Ascending aorta (tissue), 2 donors: ENCODE measurements at regions not wholly inside any gene's neighbourhood (a gene's known extent, or its start where the extent isn't known, plus 50 kb on each side); places are given as distances from the start of the nearest gene placed in this dataset.

Experiments
- DNase-seq, 2 donors: peaks; one replicate each; pipeline ENCODE4 v3.0.0-alpha.2; 2019; ENCODE audit warnings: low spot score in 2 of 2
- H3K27ac ChIP-seq, 2 donors: fragments of 200-600 bp; sonication (generic); one replicate each; pipeline ENCODE4 v1.5.1; 2016 to 2017; ENCODE audit warnings: mild to moderate bottlenecking in 1 of 2
- H3K27me3 ChIP-seq: fragments of 200-600 bp; sonication (generic); one replicate; pipeline ENCODE4 v1.5.1; 2017
- H3K36me3 ChIP-seq, 2 donors: fragments of 200-600 bp; sonication (generic); one replicate each; pipeline ENCODE4 v1.5.1; 2016
- H3K4me1 ChIP-seq, 2 donors: fragments of 200-600 bp; sonication (generic); one replicate each; pipeline ENCODE4 v1.5.1; 2016 to 2017; ENCODE audit warnings: mild to moderate bottlenecking in 1 of 2
- H3K4me3 ChIP-seq, 2 donors: fragments of 200-600 bp; sonication (generic); one replicate each; pipeline ENCODE4 v1.5.1; 2016 to 2017; ENCODE audit warnings: mild to moderate bottlenecking in 1 of 2
- H3K9me3 ChIP-seq, 2 donors: fragments of 200-600 bp; sonication (generic); one replicate each; pipeline ENCODE4 v1.5.1; 2016
- intact Hi-C: fragments of 100-400 bp; cut with DNase I; formaldehyde crosslinking; loops from one replicate; pipeline ENCODE4 v1.15.1; 2023
- TF ChIP-seq, protein P1 (sequence below), 3 experiments: fragments of 200-600 bp in 2 of 3; fragments of 450-650 bp in 1 of 3; sonication (generic) in 2 of 3; IDR thresholded peaks; one replicate each; pipeline ENCODE4 v1.5.1; 2016 to 2019; ENCODE audit warnings: antibody characterized with exemption in 3 of 3, mild to moderate bottlenecking in 1 of 3, moderate library complexity in 1 of 3

DNA sequence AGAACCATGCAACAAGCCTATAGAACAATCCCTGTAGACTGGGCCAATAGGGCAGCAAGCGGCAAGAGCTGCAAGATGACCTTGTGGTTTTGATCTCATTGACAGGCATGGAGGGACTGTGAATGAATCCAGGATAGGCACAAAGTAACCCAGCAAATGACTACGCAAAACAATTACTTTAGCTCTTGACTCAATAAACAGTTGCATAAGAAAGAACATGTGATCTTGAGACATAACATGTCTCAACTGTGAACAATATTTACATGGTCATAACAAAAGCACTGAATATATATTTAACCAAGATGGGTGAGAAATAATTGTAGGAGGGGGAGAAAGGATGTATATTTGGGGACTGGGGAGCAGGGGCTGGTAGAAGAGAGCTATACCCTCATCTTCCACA is 313.7 kb upstream of the CDH5 start:
- H3K4me3 ChIP-seq: no peak overlapping the region
- H3K4me1 ChIP-seq: no peaks in the 10 kb centered on the region
- H3K27ac ChIP-seq: no peak overlapping the region
- TF ChIP-seq, protein P1, sequence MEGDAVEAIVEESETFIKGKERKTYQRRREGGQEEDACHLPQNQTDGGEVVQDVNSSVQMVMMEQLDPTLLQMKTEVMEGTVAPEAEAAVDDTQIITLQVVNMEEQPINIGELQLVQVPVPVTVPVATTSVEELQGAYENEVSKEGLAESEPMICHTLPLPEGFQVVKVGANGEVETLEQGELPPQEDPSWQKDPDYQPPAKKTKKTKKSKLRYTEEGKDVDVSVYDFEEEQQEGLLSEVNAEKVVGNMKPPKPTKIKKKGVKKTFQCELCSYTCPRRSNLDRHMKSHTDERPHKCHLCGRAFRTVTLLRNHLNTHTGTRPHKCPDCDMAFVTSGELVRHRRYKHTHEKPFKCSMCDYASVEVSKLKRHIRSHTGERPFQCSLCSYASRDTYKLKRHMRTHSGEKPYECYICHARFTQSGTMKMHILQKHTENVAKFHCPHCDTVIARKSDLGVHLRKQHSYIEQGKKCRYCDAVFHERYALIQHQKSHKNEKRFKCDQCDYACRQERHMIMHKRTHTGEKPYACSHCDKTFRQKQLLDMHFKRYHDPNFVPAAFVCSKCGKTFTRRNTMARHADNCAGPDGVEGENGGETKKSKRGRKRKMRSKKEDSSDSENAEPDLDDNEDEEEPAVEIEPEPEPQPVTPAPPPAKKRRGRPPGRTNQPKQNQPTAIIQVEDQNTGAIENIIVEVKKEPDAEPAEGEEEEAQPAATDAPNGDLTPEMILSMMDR (IDR thresholded peaks at IDR 0.05): no peak
- DNase-seq: no peak
- no peaks in the 10 kb centered on the region for H3K36me3 ChIP-seq
- no peaks in the 10 kb centered on the region for H3K9me3 ChIP-seq
- intact Hi-C loops: no loop called here
- H3K27me3 ChIP-seq: no peaks in the 10 kb centered on the region

DNA sequence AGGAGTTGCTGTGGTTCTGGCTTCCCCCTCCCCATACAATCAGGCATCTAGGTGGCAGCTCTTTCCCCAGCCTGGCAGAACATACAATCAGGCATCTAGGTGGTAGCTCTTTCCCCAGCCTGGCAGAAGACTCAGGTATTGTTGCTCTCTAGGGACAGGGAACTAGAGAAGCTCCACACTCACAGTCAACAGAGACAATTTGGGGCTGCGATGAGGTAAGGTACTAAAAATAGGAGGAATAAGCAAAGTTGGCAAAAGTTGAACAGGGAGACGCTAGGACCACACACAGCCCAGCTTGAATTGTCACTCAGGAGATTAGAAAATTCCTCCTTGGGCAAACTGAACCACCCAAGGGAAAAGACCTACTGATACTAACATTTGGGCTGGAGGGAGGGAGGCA is 315.5 kb upstream of the CDH5 start:
- TF ChIP-seq, protein P1 (IDR thresholded peaks at IDR 0.05): no peak
- H3K4me1 ChIP-seq: no peaks in the 10 kb centered on the region
- no peak overlapping the region for H3K27ac ChIP-seq
- no peaks in the 10 kb centered on the region for H3K27me3 ChIP-seq
- no peak overlapping the region for H3K4me3 ChIP-seq
- no peak for DNase-seq
- H3K36me3 ChIP-seq: no peaks in the 10 kb centered on the region
- intact Hi-C loops: no loop called here
- no peaks in the 10 kb centered on the region for H3K9me3 ChIP-seq

DNA sequence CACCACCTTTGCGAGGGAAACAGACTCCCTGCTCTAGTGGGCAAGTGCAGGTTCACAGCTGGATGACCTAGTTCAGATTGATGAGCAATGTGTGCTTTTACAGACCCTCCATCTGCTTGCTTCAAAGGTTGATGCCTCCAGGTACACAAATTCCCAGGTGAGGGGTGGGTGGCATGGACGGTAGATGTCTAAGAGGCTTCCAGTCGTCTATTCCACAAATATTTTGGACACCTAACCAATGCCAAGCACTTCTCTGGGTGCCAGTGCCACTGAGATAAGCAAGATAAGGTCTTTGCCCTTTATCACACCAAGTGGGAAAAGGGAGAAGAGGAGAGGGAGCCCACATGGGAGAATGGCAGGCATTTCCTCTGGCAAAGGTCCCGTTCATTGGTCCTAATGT is 316.6 kb upstream of the CDH5 start:
- no peaks in the 10 kb centered on the region for H3K27me3 ChIP-seq
- H3K4me3 ChIP-seq: no peak overlapping the region
- H3K9me3 ChIP-seq: no peaks in the 10 kb centered on the region
- TF ChIP-seq, protein P1 (IDR thresholded peaks at IDR 0.05): no peak
- no peaks in the 10 kb centered on the region for H3K36me3 ChIP-seq
- no peak overlapping the region for H3K27ac ChIP-seq
- H3K4me1 ChIP-seq: no peaks in the 10 kb centered on the region
- intact Hi-C loops: loop anchor here (10.0 kb wide), 1 partner anchor 925 kb away; the partner anchor contains the start of gene CDH11
- DNase-seq: no peak

DNA sequence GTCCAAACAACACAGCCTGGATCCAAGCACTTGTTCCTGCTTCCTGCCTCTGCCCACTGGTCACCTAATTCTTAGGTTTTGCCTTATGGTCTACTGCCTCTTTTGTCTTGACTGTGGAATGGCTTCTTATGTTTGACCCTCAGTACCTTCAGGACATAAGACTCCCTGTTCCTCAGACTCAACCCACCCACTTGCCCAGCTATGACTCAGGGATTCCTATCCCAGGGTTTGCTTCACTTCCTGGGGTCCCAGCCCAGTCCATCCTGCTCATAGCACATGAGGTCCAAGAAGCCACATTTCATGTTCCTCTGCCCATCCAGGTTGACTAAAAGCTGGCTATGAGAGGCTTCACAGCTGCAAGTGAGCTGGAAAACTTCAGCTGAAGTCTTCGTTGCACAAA is 320.9 kb upstream of the CDH5 start:
- Histone ChIP-seq H3K4me1 (no peaks in the 10 kb centered on the region), H3K27ac (no peak overlapping the region), H3K4me3 (no peak overlapping the region), H3K36me3 (no peaks in the 10 kb centered on the region), H3K27me3 (no peaks in the 10 kb centered on the region), H3K9me3 (no peaks in the 10 kb centered on the region)
- no peak for DNase-seq
- TF ChIP-seq, protein P1 (IDR thresholded peaks at IDR 0.05): no peak
- intact Hi-C loops: loop anchor here (10.0 kb wide), 1 partner anchor 921 kb away; the partner anchor contains the start of gene CDH11

DNA sequence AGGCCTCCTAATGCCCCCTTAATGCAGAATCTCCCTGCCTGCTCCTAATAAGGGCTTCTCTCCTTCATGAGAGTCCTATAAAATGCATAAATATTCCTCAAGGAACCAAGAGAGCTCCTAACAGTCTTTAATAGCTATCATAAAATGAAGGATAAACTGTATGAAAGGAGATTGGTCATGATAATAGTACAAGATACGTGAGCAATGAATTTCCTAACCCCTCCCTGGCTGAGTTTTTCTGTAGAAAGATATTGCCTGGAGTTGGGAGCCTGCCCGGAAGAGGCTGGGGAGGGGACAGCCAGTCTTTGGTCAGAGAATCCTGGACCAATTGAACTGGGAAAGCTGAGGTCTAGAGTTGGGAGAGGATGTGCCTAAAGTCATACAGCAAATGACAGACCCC is 321.9 kb upstream of the CDH5 start:
- intact Hi-C loops: loop anchor here (10.0 kb wide), 1 partner anchor 920 kb away; the partner anchor contains the start of gene CDH11
- H3K4me3 ChIP-seq: no peak overlapping the region
- no peaks in the 10 kb centered on the region for H3K27me3 ChIP-seq
- DNase-seq: no peak
- H3K9me3 ChIP-seq: no peaks in the 10 kb centered on the region
- no peaks in the 10 kb centered on the region for H3K36me3 ChIP-seq
- H3K27ac ChIP-seq: no peak overlapping the region
- TF ChIP-seq, protein P1 (IDR thresholded peaks at IDR 0.05): no peak
- no peaks in the 10 kb centered on the region for H3K4me1 ChIP-seq

DNA sequence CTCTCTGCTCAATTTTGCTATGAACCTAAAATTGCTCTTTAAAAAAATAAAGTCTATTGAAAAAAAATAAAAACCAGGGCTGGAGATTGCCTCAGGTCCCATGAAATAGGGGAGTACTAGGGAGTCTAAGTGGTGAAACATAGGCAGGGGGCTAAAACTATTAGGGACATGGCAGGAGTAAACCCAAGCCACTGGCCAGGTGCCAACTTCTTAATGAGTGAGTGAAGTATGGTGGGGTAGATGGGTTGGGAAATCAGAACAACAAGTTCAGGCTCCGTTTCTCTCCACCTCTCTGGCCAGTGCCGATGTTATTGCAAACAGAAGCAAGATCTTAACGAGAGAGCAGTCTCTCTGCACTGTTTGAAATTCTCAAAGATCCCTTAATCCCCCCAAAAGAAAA is 322.4 kb upstream of the CDH5 start:
- Histone ChIP-seq H3K9me3 (no peaks in the 10 kb centered on the region), H3K4me1 (no peaks in the 10 kb centered on the region), H3K27me3 (no peaks in the 10 kb centered on the region), H3K36me3 (no peaks in the 10 kb centered on the region), H3K27ac (no peak overlapping the region), H3K4me3 (no peak overlapping the region)
- DNase-seq: no peak
- TF ChIP-seq, protein P1 (IDR thresholded peaks at IDR 0.05): no peak
- intact Hi-C loops: loop anchor here (10.0 kb wide), 1 partner anchor 919 kb away; the partner anchor contains the start of gene CDH11
